ENCODE measurements at regions not wholly inside any gene's neighbourhood (a gene's known extent, or its start where the extent isn't known, plus 50 kb on each side); places are given as distances from the start of the nearest gene placed in this dataset.

- no peaks in the 10 kb centered on the region for H3K9me3 ChIP-seq (ENCODE audit: control insufficient read depth, low read depth, low read length)
- dilution Hi-C loops (cut with MboI; ENCODE audit: extremely low pct_ligation_motif_present, low sequenced_read_pairs): no loop called here
- H4K20me1 ChIP-seq (ENCODE audit: control insufficient read depth, extremely low read depth, insufficient read depth, low read length): no peaks in the 10 kb centered on the region
- TF ChIP-seq EZH2 (IDR thresholded peaks at IDR 0.05; ENCODE audit: low read length) (no peak), CTCF (optimal IDR thresholded peaks at IDR 0.05 in 1 of 3, IDR thresholded peaks at IDR 0.05 in 1 of 3, conservative IDR thresholded peaks at IDR 0.05 in 1 of 3; ENCODE audit: extremely low read depth in 1 of 3, insufficient read depth in 2 of 3, low read length in 3 of 3) (no peak)
- H3K4me2 ChIP-seq (ENCODE audit: control insufficient read depth, extremely low read depth, insufficient read depth, low read depth, low read length): no peak overlapping the region
- DNase-seq (ENCODE audit: low read depth, low spot score) (no peak), FAIRE-seq (no peak)
- H3K27me3 ChIP-seq (ENCODE audit: control insufficient read depth, extremely low read depth, insufficient read depth, low read length): no peaks in the 10 kb centered on the region
- H3K27ac ChIP-seq (ENCODE audit: control insufficient read depth, insufficient read depth, low read length): no peak overlapping the region
- H3K4me3 ChIP-seq (ENCODE audit: control insufficient read depth in 2 of 3, extremely low read depth in 1 of 3, insufficient read depth in 2 of 3, low read depth in 1 of 3, low read length in 3 of 3): no peak overlapping the region
- no peak overlapping the region for H3K9ac ChIP-seq (ENCODE audit: control insufficient read depth, extremely low read depth, insufficient read depth, low read length)
- H3K9me1 ChIP-seq (ENCODE audit: control insufficient read depth, extremely low read depth, insufficient read depth, low read length): no peaks in the 10 kb centered on the region
- no peaks in the 10 kb centered on the region for H3K79me2 ChIP-seq (ENCODE audit: control insufficient read depth, insufficient read depth, low read length)
- H3K36me3 ChIP-seq (ENCODE audit: control insufficient read depth in 2 of 2, extremely low read depth in 1 of 2, insufficient read depth in 2 of 2, low read length in 2 of 2): no peaks in the 10 kb centered on the region
- no peak overlapping the region for H2AFZ ChIP-seq (ENCODE audit: control insufficient read depth, low read length)
- no peaks in the 10 kb centered on the region for H3K4me1 ChIP-seq (ENCODE audit: control insufficient read depth, extremely low read depth, insufficient read depth, low read length)
These were observed 117.6 kb downstream of the ICE1 start for GRCh38 chr5:5540065-5540464.

Measured in keratinocyte (primary cell).